Panc1 (cell line): ENCODE measurements at regions not wholly inside any gene's neighbourhood (a gene's known extent, or its start where the extent isn't known, plus 50 kb on each side); places are given as distances from the start of the nearest gene placed in this dataset.

ENCODE experiments used
- ATAC-seq: fragments of 200-7000 bp; cut with Tn5 transposase; 2 replicates; pipeline ENCODE4 v1.9.1; 2020; ENCODE audit warnings: mild to moderate bottlenecking, moderate library complexity
- BruUV-seq: library from RNA; stranded (reverse); fragments of 400-500 nt; replicated peaks from 2 replicates; lab custom pipeline; 2021; lab: Mats Ljungman, UMichigan
- CTCF ChIA-PET: fragments of 300-600 bp; sonication (Branson Sonifier 250); formaldehyde crosslinking; loops from one replicate; lab custom pipeline; 2022; ENCODE audit warnings: antibody characterized with exemption; lab: Charles Lee
- POLR2A ChIA-PET: fragments of 300-600 bp; sonication (Branson Sonifier 250); formaldehyde crosslinking; loops from one replicate; lab custom pipeline; 2022; ENCODE audit warnings: antibody characterized with exemption; lab: Charles Lee
- DNase-seq: peaks from one replicate; pipeline ENCODE4 v3.0.0-alpha.2; 2010; ENCODE audit warnings: low read depth, low spot score
- H3K27ac ChIP-seq: 2 replicates; pipeline ENCODE4 v1.5.1; 2011; ENCODE audit warnings: mild to moderate bottlenecking, low read length, inconsistent platforms
- H3K27me3 ChIP-seq: fragments of 200-500 bp; sonication (Bioruptor generic); 2 replicates; pipeline ENCODE4 v1.6.0; 2014; ENCODE audit warnings: low read length, inconsistent platforms; ENCODE audit not compliant: control insufficient read depth, insufficient read depth
- H3K36me3 ChIP-seq: fragments of 200-500 bp; sonication (Bioruptor generic); 2 replicates; pipeline ENCODE4 v1.5.1; 2014; ENCODE audit warnings: inconsistent platforms, mild to moderate bottlenecking, low read length, moderate library complexity; ENCODE audit not compliant: control insufficient read depth, insufficient read depth
- H3K4me1 ChIP-seq: 2 replicates; pipeline ENCODE4 v1.5.1; 2011; ENCODE audit warnings: inconsistent platforms, mild to moderate bottlenecking, low read length, moderate library complexity; ENCODE audit not compliant: control insufficient read depth, insufficient read depth
- H3K4me3 ChIP-seq, 2 experiments: 2 replicates each; pipeline ENCODE4 v1.5.1; 2011 to 2012; ENCODE audit warnings: low read depth in 2 of 2, low read length in 2 of 2, mild to moderate bottlenecking in 2 of 2, inconsistent platforms in 1 of 2, moderate library complexity in 1 of 2
- H3K9me3 ChIP-seq: fragments of 200-500 bp; sonication (Bioruptor generic); 2 replicates; pipeline ENCODE4 v1.5.1; 2014; ENCODE audit warnings: low read depth, mild to moderate bottlenecking, inconsistent platforms, low read length, moderate library complexity; ENCODE audit not compliant: control insufficient read depth, insufficient read depth
- CTCF ChIP-seq: fragments of 450-650 bp; IDR thresholded peaks from 2 replicates; pipeline ENCODE4 v1.5.1; 2017; ENCODE audit warnings: mild to moderate bottlenecking
- POLR2AphosphoS5 ChIP-seq: IDR thresholded peaks from 2 replicates; pipeline ENCODE4 v1.6.1; 2012; ENCODE audit warnings: mild to moderate bottlenecking, low read depth, low read length, moderate library complexity
- REST ChIP-seq, 2 experiments: IDR thresholded peaks; 2 replicates each; pipeline ENCODE4 v1.6.1; 2011 to 2012; ENCODE audit warnings: low read depth in 2 of 2, control low read depth in 1 of 2, low read length in 1 of 2, mild to moderate bottlenecking in 1 of 2, moderate library complexity in 1 of 2; ENCODE audit not compliant: insufficient read depth in 1 of 2
- SIN3A ChIP-seq: IDR thresholded peaks from 2 replicates; pipeline ENCODE4 v1.6.1; 2012; ENCODE audit warnings: low read depth, mild to moderate bottlenecking, low read length, moderate library complexity, borderline replicate concordance; ENCODE audit not compliant: insufficient read depth
- TCF7L2 ChIP-seq: IDR thresholded peaks from 2 replicates; pipeline ENCODE4 v1.6.1; 2011; ENCODE audit warnings: mild to moderate bottlenecking, low read depth, low read length, inconsistent platforms
- in situ Hi-C: cut with HindIII; loops from 2 replicates; pipeline ENCODE4 v1.10.0; 2016; ENCODE audit warnings: low sequenced_read_pairs, low pct_unique_long_range_greater_than_20kb
- intact Hi-C: fragments of 100-400 bp; cut with micrococcal nuclease; formaldehyde crosslinking; loops from one replicate; pipeline ENCODE4 v1.10.0; 2022; ENCODE audit not compliant: unreplicated experiment

GRCh38 chr9:23926368-23926767 is 100.3 kb upstream of the ELAVL2 start:
- in situ Hi-C loops, result no loop called here
- no peak for TF ChIP-seq TCF7L2
- TF ChIP-seq CTCF, result no peak
- TF ChIP-seq SIN3A, result no peak
- TF ChIP-seq POLR2AphosphoS5, result no peak
- TF ChIP-seq REST (IDR thresholded peaks at IDR 0.05; ENCODE audit: insufficient read depth in 1 of 2, low read depth in 2 of 2, low read length in 1 of 2), result no peak
- H3K36me3 ChIP-seq, result no peaks in the 10 kb centered on the region
- BruUV-seq, result no TSS peak
- H3K4me3 ChIP-seq, result no peak overlapping the region
- no peak for ATAC-seq
- no peak overlapping the region for H3K27ac ChIP-seq
- H3K9me3 ChIP-seq, result no peaks in the 10 kb centered on the region
- H3K4me1 ChIP-seq, result no peaks in the 10 kb centered on the region
- no peak for DNase-seq
- intact Hi-C loops, result no loop called here
- CTCF ChIA-PET, result no interaction called here
- H3K27me3 ChIP-seq, result no peaks in the 10 kb centered on the region
- POLR2A ChIA-PET, result no interaction called here

GRCh38 chr9:23914431-23915003 is 88.5 kb upstream of the ELAVL2 start:
- intact Hi-C loops (no loop called here), in situ Hi-C loops (no loop called here)
- H3K4me3 ChIP-seq, result no peak overlapping the region
- POLR2A ChIA-PET, result no interaction called here
- TF ChIP-seq TCF7L2 (no peak), SIN3A (no peak), REST (IDR thresholded peaks at IDR 0.05; ENCODE audit: insufficient read depth in 1 of 2, low read depth in 2 of 2, low read length in 1 of 2) (no peak), CTCF (no peak), POLR2AphosphoS5 (no peak)
- ATAC-seq (no peak), DNase-seq (no peak)
- H3K36me3 ChIP-seq, result no peaks in the 10 kb centered on the region
- no peaks in the 10 kb centered on the region for H3K9me3 ChIP-seq
- no TSS peak for BruUV-seq
- CTCF ChIA-PET, result no interaction called here
- H3K27ac ChIP-seq, result no peak overlapping the region
- H3K4me1 ChIP-seq, result no peaks in the 10 kb centered on the region
- H3K27me3 ChIP-seq, result no peaks in the 10 kb centered on the region
